ENCODE measurements at regions not wholly inside any gene's neighbourhood (a gene's known extent, or its start where the extent isn't known, plus 50 kb on each side); places are given as distances from the start of the nearest gene placed in this dataset.

DNA sequence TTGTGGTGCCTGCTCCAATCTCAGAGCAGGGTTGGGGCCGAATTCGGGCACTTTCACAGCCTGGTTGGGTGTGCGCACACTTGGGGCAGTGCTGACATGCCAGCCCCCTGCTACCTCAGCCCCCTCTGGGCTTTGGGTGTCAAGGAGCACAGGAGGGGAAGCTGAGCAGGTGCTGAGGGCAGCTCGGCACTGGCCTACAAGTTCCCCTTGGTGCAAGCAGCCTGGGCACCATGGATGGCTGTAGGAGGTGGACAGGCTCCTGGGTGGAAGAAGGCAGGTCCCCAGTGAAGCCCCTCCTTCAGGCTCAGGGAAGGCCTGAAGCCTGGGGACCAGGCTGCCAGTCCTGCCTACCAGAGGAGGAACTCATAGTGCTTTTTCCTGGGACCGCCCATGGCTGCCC is 326.6 kb downstream of the NDFIP2 start:
- H3K9me3 Mint-ChIP-seq: peaks cover 4% of the 10 kb centered on the region
- CTCF ChIA-PET: no interaction called here
- H3K36me3 Mint-ChIP-seq (ENCODE audit: low read depth): no peaks in the 10 kb centered on the region
- H3K4me3 Mint-ChIP-seq: no peak overlapping the region
- no peaks in the 10 kb centered on the region for H3K27me3 Mint-ChIP-seq (ENCODE audit: low read depth)
- H3K27ac Mint-ChIP-seq: no peak overlapping the region
- DNase-seq: no peak
- intact Hi-C loops (cut with micrococcal nuclease): no loop called here
- H3K4me1 Mint-ChIP-seq (ENCODE audit: low read depth): no peaks in the 10 kb centered on the region

DNA sequence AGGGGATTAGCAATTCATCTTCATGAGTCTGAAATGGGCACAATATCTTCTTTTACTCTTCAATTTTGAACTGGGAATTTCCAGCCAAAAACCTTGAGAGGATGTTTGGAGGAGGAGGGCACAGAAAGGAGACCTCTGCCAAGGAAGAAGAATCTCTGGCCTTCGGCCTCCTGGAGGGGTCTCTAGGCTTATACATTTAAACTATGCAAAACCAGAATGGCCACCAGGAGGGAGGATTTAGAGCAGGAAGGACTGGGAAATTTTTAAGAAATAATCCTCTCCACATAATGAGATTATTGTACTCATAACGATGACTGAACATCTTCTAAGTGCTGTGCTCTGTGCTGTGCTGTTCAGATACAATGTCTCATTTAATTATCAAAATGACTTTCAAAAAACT is 325.9 kb downstream of the NDFIP2 start:
- H3K36me3 Mint-ChIP-seq (ENCODE audit: low read depth): no peaks in the 10 kb centered on the region
- H3K27me3 Mint-ChIP-seq (ENCODE audit: low read depth): no peaks in the 10 kb centered on the region
- H3K27ac Mint-ChIP-seq: no peak overlapping the region
- no peak overlapping the region for H3K4me3 Mint-ChIP-seq
- no peak for DNase-seq
- H3K4me1 Mint-ChIP-seq (ENCODE audit: low read depth): no peaks in the 10 kb centered on the region
- intact Hi-C loops (cut with micrococcal nuclease): no loop called here
- H3K9me3 Mint-ChIP-seq: peaks cover 4% of the 10 kb centered on the region
- CTCF ChIA-PET: no interaction called here

DNA sequence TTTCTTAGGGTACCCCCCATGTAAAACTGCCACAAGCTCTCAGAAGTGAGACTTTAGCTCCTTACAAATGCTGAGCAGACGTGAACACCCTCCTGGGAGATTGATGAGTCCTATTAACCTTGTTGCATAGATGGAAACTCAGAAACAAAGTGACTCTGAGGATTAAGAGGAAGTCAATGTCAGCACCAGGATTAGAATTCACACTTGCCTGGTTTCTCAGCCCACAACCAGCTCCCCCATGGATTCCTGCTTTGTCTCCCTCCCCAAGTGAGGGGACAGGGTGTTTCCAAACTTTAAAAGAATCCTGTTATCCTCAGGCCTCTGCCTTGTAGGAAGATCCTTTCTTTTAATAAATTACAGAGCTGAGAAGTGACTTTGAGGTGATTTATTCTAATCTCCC is 324.4 kb downstream of the NDFIP2 start:
- H3K4me3 Mint-ChIP-seq: no peak overlapping the region
- intact Hi-C loops (cut with micrococcal nuclease): no loop called here
- no peaks in the 10 kb centered on the region for H3K36me3 Mint-ChIP-seq (ENCODE audit: low read depth)
- H3K9me3 Mint-ChIP-seq: peaks cover 4% of the 10 kb centered on the region
- no peak for DNase-seq
- CTCF ChIA-PET: no interaction called here
- no peaks in the 10 kb centered on the region for H3K4me1 Mint-ChIP-seq (ENCODE audit: low read depth)
- H3K27ac Mint-ChIP-seq: no peak overlapping the region
- H3K27me3 Mint-ChIP-seq (ENCODE audit: low read depth): no peaks in the 10 kb centered on the region

DNA sequence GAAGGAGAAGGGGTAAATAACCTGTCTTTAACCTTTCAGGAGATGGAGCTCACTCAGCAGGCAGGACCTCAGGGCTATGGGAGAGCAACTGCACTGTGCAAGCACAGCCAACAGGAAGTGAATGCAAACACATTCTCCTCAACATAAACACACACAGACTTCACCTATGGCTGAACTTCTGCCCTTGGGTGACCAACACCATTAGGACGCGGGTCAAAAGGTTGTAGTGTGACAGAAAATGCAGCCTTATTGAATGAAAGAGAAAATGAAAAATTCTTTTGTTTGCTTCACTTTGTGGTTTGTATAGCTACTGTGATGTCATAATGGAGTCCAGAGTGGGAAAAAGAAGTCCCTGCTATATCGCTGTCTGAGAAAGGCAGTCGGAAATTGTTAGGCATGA is 323.0 kb downstream of the NDFIP2 start:
- no peak overlapping the region for H3K27ac Mint-ChIP-seq
- no peak for DNase-seq
- intact Hi-C loops (cut with micrococcal nuclease): no loop called here
- H3K36me3 Mint-ChIP-seq (ENCODE audit: low read depth): no peaks in the 10 kb centered on the region
- no peaks in the 10 kb centered on the region for H3K27me3 Mint-ChIP-seq (ENCODE audit: low read depth)
- CTCF ChIA-PET: no interaction called here
- H3K9me3 Mint-ChIP-seq: peaks cover 4% of the 10 kb centered on the region
- H3K4me1 Mint-ChIP-seq (ENCODE audit: low read depth): no peaks in the 10 kb centered on the region
- no peak overlapping the region for H3K4me3 Mint-ChIP-seq

DNA sequence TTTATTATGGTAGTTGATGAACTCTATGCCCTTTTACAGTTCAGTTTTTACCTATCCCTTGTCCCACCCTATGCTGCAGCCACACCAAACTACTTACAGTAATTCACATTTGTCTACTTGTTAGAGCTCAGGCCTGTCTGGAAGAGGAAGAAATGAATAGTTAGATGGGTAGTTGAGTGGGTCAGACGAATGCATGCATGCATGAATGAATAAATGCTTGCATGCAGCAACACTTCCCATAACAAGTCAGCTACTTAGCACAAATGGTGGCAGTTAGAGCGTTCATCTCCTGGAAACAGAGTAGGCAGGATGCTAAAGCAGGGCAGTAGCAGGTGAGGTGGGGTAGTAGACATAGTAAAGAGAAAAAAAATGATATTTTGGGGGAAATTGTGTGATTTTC is 322.3 kb downstream of the NDFIP2 start:
- intact Hi-C loops (cut with micrococcal nuclease): no loop called here
- Mint-ChIP-seq H3K36me3 (ENCODE audit: low read depth) (no peaks in the 10 kb centered on the region), H3K27ac (no peak overlapping the region), H3K9me3 (no peaks in the 10 kb centered on the region), H3K4me3 (no peak overlapping the region), H3K27me3 (ENCODE audit: low read depth) (no peaks in the 10 kb centered on the region), H3K4me1 (ENCODE audit: low read depth) (no peaks in the 10 kb centered on the region)
- CTCF ChIA-PET: no interaction called here
- no peak for DNase-seq

DNA sequence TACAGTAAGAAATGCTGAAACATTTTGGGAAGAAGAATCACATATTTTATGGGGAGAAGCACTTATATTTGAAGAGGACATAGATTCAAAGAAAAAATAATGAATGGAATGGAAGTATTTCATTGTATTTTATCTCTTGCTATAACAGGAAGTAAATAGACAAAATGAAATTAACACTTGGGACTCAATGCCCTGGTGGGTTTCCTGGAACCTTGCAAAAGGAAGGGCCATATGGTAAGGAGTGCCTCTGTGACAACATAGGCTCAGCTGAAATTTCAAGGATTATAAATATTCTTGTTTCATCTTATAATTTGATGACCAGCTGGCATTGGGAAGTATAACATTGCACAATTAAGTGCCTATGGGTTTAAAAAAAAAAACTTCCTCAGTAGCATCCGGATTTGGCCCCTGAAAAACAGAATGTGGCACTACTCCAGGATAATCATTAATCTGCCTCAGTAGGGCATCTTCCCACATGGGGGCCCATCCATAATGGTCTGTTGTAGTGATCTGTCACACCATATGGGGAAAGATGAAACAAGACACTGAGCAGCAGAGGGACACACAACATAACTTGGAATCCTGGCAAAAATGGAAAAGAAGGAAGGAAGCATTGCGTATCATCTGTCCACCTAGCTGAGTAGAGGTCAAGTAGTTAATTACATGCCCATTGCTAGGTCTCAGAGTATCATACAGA is 321.6 kb downstream of the NDFIP2 start:
- no peak overlapping the region for H3K4me3 Mint-ChIP-seq
- H3K9me3 Mint-ChIP-seq: no peaks in the 10 kb centered on the region
- no peak overlapping the region for H3K27ac Mint-ChIP-seq
- H3K36me3 Mint-ChIP-seq (ENCODE audit: low read depth): no peaks in the 10 kb centered on the region
- intact Hi-C loops (cut with micrococcal nuclease): no loop called here
- no peaks in the 10 kb centered on the region for H3K4me1 Mint-ChIP-seq (ENCODE audit: low read depth)
- CTCF ChIA-PET: interaction anchor here (0.7 kb wide), 1 partner anchor 13 kb away, joined by 3 read pairs; no protein-coding TSS in a partner anchor
- DNase-seq: no peak
- H3K27me3 Mint-ChIP-seq (ENCODE audit: low read depth): no peaks in the 10 kb centered on the region

DNA sequence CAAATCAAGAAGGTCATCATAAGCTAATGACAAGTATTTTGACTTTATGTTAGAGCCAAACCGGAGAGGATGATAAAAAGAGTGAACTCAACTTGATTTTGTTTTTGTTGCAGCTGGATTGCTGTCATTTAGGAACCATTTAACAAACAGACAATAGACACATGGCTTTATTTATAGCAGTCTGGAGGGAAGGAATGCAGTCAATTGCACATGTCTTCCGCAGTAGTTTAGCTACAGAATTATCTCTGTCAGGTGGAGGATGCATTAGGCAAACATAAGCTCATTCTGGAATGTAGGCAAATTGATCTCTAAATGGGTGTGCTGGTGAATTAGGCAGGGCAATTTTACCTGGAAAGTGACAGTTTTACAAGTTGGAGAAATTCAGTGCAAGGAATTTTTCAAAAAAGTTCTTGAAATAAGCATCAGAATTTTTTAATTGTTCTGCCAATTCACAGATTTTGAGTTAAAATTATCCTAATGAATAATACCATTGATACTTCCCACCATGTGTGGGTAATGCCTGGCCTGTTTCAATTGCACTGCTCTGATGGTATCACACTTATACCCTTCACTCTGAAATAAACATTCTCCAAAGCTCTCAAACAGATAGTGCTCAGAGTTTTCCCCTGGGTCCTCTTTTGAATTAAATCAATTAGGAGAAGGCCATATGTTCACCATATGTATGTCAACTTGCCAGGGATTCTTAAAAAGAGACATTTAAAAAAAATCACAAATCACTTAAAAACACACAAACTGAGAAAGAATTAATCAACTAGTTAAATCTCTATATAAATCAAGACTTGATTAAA is 318.3 kb downstream of the NDFIP2 start:
- H3K27ac Mint-ChIP-seq: no peak overlapping the region
- CTCF ChIA-PET: no interaction called here
- DNase-seq: no peak
- no peaks in the 10 kb centered on the region for H3K4me1 Mint-ChIP-seq (ENCODE audit: low read depth)
- H3K9me3 Mint-ChIP-seq: no peaks in the 10 kb centered on the region
- H3K4me3 Mint-ChIP-seq: no peak overlapping the region
- no peaks in the 10 kb centered on the region for H3K27me3 Mint-ChIP-seq (ENCODE audit: low read depth)
- H3K36me3 Mint-ChIP-seq (ENCODE audit: low read depth): no peaks in the 10 kb centered on the region
- intact Hi-C loops (cut with micrococcal nuclease): no loop called here

DNA sequence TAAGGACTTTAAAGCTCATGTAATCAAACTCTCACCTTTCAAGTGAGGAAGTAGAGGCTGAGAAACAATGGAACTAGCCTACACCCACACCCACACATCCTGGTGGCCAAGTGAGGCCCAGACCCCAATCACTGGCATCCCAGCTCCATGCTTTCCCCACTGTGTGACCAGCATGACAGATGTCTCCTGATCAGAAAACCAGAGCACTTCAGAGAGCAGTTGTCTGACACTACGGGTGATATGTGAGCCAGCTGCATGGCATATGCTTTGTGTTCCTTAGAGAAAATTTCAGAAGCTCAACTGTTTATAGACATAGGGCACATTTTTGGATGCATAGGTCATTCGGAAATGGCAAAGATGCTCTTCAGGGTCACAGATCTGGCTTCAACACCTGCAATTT is 315.2 kb downstream of the NDFIP2 start:
- CTCF ChIA-PET: no interaction called here
- H3K27me3 Mint-ChIP-seq (ENCODE audit: low read depth): no peaks in the 10 kb centered on the region
- intact Hi-C loops (cut with micrococcal nuclease): no loop called here
- no peaks in the 10 kb centered on the region for H3K9me3 Mint-ChIP-seq
- DNase-seq: no peak
- no peak overlapping the region for H3K27ac Mint-ChIP-seq
- H3K4me1 Mint-ChIP-seq (ENCODE audit: low read depth): no peaks in the 10 kb centered on the region
- H3K4me3 Mint-ChIP-seq: no peak overlapping the region
- H3K36me3 Mint-ChIP-seq (ENCODE audit: low read depth): no peaks in the 10 kb centered on the region

DNA sequence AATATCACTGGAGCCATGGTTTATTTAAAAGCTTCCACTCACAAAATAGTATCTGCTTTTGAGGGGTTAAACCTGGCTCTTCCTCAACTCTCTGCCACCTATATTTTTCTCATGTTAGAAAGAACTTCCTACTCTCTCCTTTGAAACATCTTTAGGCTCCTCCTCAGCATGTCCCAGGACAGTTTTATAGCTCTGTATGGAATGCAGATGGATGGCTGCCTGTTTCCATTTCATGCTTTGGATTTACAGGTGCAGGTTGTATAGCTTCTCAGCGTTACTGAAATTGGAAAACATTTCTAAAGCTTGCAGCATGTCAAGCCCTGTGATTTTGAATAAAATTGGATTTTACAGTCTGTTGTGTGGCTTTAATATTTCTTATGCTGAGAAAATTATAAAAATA is 314.0 kb downstream of the NDFIP2 start:
- Mint-ChIP-seq H3K27ac (no peak overlapping the region), H3K36me3 (ENCODE audit: low read depth) (no peaks in the 10 kb centered on the region), H3K4me3 (no peak overlapping the region), H3K4me1 (ENCODE audit: low read depth) (no peaks in the 10 kb centered on the region), H3K27me3 (ENCODE audit: low read depth) (no peaks in the 10 kb centered on the region), H3K9me3 (no peaks in the 10 kb centered on the region)
- CTCF ChIA-PET: no interaction called here
- DNase-seq: no peak
- intact Hi-C loops (cut with micrococcal nuclease): no loop called here

DNA sequence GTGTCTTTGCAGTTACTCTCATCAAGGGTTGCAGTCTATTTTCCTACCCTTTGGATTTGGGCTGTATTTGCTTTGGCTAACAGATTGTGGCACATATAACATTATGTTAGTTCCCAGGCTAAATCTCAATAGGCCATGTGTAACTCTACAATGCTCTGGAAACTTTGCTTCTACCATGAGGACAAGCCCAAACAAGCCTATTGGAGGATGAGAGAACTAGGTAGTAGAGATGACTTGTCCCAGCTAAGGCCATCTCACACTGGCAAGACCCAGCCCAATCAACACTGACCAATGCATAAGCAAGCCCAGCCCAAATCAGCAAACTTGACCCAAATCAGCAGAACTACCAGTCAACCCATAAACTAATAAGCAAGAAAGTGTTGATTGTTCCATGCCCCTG is 311.8 kb downstream of the NDFIP2 start:
- Mint-ChIP-seq H3K27me3 (ENCODE audit: low read depth) (no peaks in the 10 kb centered on the region), H3K27ac (no peak overlapping the region), H3K36me3 (ENCODE audit: low read depth) (no peaks in the 10 kb centered on the region), H3K4me3 (no peak overlapping the region), H3K9me3 (no peaks in the 10 kb centered on the region), H3K4me1 (ENCODE audit: low read depth) (no peaks in the 10 kb centered on the region)
- CTCF ChIA-PET: no interaction called here
- DNase-seq: no peak
- intact Hi-C loops (cut with micrococcal nuclease): no loop called here

DNA sequence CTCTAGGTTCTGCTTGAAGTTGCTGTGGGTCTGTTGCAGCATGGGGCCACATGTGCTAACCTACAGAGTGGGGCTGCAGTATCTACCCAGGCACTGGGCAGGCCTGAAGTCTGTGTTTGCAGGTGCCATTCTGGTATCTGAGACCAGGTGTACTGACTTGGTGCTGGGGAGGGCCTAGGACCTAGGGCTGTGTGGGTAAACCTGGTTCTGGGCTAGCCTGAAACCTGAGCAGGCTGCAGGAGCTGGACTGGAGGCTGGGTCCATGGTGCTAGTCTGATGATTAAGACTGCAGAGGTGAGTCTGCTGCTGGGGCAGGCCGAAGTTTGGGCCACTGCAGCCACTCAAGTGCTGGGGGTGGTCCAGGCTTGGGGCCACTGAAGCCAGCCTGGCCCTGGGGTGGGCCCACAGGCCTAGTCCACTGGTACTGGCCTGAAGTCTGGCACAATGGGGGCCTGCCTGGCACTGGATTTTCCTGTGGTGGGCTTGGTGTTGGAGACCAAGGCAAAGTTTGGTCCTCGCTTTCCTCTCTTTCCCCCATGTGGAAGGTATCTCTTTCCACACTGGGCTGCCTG is 310.6 kb downstream of the NDFIP2 start:
- no peaks in the 10 kb centered on the region for H3K27me3 Mint-ChIP-seq (ENCODE audit: low read depth)
- no peak for DNase-seq
- peaks cover 2% of the 10 kb centered on the region for H3K9me3 Mint-ChIP-seq
- intact Hi-C loops (cut with micrococcal nuclease): no loop called here
- H3K36me3 Mint-ChIP-seq (ENCODE audit: low read depth): no peaks in the 10 kb centered on the region
- no peak overlapping the region for H3K4me3 Mint-ChIP-seq
- CTCF ChIA-PET: no interaction called here
- H3K27ac Mint-ChIP-seq: no peak overlapping the region
- no peaks in the 10 kb centered on the region for H3K4me1 Mint-ChIP-seq (ENCODE audit: low read depth)

DNA sequence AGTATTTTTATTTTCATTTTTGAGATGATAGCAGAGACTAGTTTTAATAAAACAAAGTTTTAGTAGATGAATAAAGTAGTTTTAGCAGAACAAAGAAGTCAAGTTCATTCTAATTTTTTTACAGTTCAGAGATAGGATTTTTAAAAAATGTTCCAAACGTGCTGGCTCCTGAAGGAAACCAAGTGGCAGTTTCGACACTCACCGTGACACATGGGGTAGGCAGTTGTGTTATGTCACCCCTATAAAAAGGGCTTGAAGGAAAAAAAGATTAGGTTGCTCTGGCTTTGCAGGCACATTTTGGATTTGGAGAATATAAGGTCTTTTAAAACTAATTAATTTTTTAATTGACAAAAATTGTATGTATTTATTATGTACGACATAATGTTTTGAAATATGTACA is 305.2 kb downstream of the NDFIP2 start:
- no peaks in the 10 kb centered on the region for H3K36me3 Mint-ChIP-seq (ENCODE audit: low read depth)

More for the DNA sequence above, 305.2 kb downstream of the NDFIP2 start:
- Mint-ChIP-seq H3K4me1 (ENCODE audit: low read depth) (no peaks in the 10 kb centered on the region), H3K4me3 (no peak overlapping the region), H3K27ac (no peak overlapping the region), H3K27me3 (ENCODE audit: low read depth) (no peaks in the 10 kb centered on the region), H3K9me3 (peaks cover 2% of the 10 kb centered on the region)
- DNase-seq: no peak
- CTCF ChIA-PET: no interaction called here
- intact Hi-C loops (cut with micrococcal nuclease): no loop called here
